Adrenal gland (tissue), 5 donors: ENCODE measurements at regions not wholly inside any gene's neighbourhood (a gene's known extent, or its start where the extent isn't known, plus 50 kb on each side); places are given as distances from the start of the nearest gene placed in this dataset.

Source experiments
- CTCF ChIP-seq, 6 experiments: fragments of 450-650 bp in 4 of 6; fragments of 200-600 bp in 2 of 6; sonication (generic) in 1 of 6; IDR thresholded peaks; 1 replicate in 5 of 6; 2 replicates in 1 of 6; pipeline versions ENCODE4 v1.5.1 to v1.8.0; 2016 to 2021; ENCODE audit warnings: antibody characterized with exemption in 6 of 6, mild to moderate bottlenecking in 2 of 6, moderate library complexity in 1 of 6
- POLR2A ChIP-seq, 2 donors: fragments of 450-650 bp; IDR thresholded peaks; one replicate each; pipeline ENCODE4 v1.6.1; 2017; ENCODE audit warnings: antibody characterized with exemption in 2 of 2, mild to moderate bottlenecking in 2 of 2, moderate library complexity in 1 of 2
- donor health status: DM: no; HTN: no; CAD: no.

- no peak for TF ChIP-seq POLR2A (IDR thresholded peaks at IDR 0.05)
- TF ChIP-seq CTCF (IDR thresholded peaks at IDR 0.05) = no peak
Observed at GRCh38 chr6:905556-905955, 212.6 kb upstream of the EXOC2 start.
